GM10266 (cell line): ENCODE measurements at regions not wholly inside any gene's neighbourhood (a gene's known extent, or its start where the extent isn't known, plus 50 kb on each side); places are given as distances from the start of the nearest gene placed in this dataset.

ENCODE experiments used
- DNase-seq: peaks from one replicate; pipeline ENCODE4 v3.0.0; 2012; ENCODE audit errors: extremely low spot score
- TF ChIP-seq, protein P1 (sequence below): IDR thresholded peaks from 2 replicates; pipeline ENCODE4 v1.5.1; 2012; ENCODE audit warnings: mild to moderate bottlenecking, low read depth; ENCODE audit not compliant: control insufficient read depth, insufficient read depth; ENCODE audit errors: missing control alignments

DNA sequence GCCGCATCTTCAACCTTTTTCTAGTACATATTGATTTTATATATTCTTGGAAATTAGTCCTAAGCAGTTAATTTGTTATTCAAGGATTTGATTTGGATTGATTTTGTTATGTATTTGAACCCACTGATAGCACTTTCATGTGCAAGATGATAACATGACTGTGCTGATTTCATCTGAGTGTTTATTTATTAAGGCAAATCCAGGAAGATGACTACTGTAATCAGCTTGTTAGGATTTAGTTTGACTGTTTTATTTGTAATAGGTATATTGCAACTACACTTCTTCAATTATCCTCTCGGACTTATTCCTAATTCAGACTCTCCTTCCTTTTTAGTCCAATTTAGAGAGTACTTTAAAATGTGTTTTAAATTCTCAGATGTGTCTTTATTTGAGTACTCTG lies 75.1 kb upstream of the PRKG1 start:
- TF ChIP-seq, protein P1, sequence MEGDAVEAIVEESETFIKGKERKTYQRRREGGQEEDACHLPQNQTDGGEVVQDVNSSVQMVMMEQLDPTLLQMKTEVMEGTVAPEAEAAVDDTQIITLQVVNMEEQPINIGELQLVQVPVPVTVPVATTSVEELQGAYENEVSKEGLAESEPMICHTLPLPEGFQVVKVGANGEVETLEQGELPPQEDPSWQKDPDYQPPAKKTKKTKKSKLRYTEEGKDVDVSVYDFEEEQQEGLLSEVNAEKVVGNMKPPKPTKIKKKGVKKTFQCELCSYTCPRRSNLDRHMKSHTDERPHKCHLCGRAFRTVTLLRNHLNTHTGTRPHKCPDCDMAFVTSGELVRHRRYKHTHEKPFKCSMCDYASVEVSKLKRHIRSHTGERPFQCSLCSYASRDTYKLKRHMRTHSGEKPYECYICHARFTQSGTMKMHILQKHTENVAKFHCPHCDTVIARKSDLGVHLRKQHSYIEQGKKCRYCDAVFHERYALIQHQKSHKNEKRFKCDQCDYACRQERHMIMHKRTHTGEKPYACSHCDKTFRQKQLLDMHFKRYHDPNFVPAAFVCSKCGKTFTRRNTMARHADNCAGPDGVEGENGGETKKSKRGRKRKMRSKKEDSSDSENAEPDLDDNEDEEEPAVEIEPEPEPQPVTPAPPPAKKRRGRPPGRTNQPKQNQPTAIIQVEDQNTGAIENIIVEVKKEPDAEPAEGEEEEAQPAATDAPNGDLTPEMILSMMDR: no peak

DNA sequence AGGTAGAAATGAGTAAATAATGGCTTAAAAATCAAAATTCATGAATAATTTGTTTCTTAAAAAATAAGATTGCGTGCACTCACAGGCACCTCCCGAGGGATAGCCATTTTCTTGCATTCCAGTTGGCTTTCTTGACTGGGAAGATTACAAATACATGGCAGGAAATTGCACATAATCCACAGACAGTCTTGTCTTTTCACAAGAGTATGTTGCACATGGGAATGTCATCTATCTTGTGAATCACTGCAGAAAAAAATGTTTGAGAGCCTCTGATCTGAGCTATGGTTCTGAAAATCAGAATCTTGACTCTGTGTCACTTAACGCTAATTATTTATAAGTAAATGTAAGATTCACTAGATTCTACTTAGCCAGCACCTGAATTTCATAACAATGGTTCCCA lies 74.1 kb upstream of the PRKG1 start:
- no peak for DNase-seq
- TF ChIP-seq, protein P1: no peak

More for the DNA sequence above, 75.1 kb upstream of the PRKG1 start:
- no peak for DNase-seq

DNA sequence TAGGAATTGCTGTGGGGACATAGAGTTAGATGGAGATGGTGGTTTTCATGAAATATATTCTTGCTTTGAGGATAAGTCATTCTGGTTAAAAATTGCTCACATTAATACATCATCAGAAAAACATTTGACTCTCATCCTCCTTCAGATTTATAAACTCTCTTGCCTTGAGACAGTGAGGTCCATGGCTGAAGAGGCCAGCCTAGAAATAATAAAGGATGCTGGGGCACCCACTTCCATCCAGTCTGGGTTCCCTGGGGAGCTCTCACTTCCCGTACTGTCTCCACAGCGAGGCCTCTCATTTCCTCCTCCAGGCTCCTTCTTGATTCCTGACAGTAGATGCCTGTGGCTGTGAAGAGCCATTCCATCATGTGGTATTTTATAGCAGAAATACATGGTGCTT lies 73.3 kb upstream of the PRKG1 start:
- DNase-seq: no peak
- TF ChIP-seq, protein P1: no peak

DNA sequence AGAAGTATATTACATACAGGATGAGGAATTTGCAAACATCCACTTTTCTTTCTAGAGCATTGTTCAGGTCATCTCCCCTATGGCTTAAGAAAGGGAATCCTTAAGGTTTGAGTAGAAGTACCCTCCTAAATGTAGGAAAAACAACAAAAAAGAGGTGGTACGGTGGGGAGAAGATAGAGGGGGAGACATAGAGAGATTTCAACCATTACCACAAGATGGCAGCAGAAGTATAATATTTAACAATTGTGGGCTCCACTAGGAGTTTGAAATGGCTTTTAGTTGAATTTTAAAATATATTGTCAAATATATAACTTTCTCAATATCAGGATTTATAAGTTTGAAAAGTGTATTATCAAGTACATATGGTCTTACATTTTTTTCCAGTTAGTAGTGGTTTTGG lies 72.7 kb upstream of the PRKG1 start:
- TF ChIP-seq, protein P1: peak; percentile 51
- no peak for DNase-seq

DNA sequence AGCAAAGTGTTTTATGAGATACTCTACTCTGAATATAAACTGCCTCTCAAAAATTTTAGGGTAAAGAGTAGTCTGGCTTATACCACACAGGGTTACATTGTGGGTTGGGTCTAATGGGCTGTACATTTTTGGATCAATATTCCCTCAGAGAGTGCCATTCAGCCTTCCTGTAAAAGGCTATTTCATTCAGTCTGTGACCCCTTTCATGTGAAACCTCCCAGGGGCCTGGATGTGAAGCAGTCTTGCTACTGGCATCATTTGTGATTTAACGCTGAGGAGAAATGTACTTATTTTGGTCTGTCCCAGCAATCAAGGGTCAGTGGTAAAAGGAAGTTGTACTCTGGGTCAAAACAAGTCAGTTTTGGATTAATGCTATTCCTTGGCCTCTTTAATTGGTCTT lies 71.8 kb upstream of the PRKG1 start:
- TF ChIP-seq, protein P1: no peak
- DNase-seq: no peak

DNA sequence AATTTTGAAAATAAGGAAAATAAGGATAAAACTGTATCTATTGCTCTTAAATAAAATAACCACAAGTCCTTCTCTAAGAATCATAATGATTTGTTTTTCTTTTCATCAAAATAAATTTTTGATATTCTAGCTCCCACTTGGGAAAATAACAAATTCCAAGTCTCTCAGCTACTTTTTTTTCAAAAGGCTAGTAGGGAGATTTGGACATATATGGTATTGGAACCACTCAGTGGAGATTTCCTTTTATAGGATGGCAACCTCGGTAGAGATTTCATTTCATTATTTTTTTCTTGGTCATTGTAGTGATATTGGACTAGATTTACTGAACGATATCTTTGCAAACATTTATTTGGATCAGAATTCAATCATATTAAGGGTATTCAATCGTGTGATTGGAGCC lies 69.5 kb upstream of the PRKG1 start:
- DNase-seq: no peak
- TF ChIP-seq, protein P1: no peak

DNA sequence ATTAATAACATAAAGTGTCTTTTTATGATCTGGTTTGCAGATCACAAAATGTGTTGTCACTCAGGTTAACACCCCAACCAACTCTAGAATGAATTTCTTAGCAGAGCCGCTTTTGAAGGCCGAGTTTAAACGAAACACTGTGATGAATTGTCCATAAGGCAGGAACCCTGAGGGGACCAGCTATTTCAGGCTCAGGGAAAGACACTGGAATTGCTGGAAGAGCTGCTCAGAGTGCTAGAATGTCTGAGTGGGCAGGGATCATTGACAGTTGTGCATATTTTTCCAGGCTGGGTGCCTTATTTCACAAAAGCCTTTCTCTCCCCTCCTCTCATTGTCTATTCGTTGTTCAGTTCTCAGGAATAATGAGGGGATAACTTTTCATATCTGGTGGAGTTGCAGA lies 68.7 kb upstream of the PRKG1 start:
- TF ChIP-seq, protein P1: no peak
- no peak for DNase-seq
